ENCODE measurements at regions not wholly inside any gene's neighbourhood (a gene's known extent, or its start where the extent isn't known, plus 50 kb on each side); places are given as distances from the start of the nearest gene placed in this dataset.

- BruUV-seq (replicated peaks), result no TSS peak
- Histone ChIP-seq H3K79me2 (ENCODE audit: insufficient read depth, low read length) (no peaks in the 10 kb centered on the region), H3K4me3 (replicated peaks in 1 of 2; ENCODE audit: low read depth in 1 of 2, low read length in 2 of 2) (no peak overlapping the region), H4K20me1 (ENCODE audit: insufficient read depth) (0 out of 2 replicates have a peak, but pooled peaks cover 3% of the 10 kb centered on the region), H3K9me2 (ENCODE audit: insufficient read depth) (no peaks in the 10 kb centered on the region), H3K9ac (ENCODE audit: low read length) (no peak overlapping the region), H3K4me1 (ENCODE audit: control insufficient read depth in 1 of 2, insufficient read depth in 2 of 2, low read length in 2 of 2) (no peaks in the 10 kb centered on the region), H3K9me3 (ENCODE audit: control insufficient read depth in 1 of 2, insufficient read depth in 1 of 2, low read depth in 1 of 2, low read length in 2 of 2) (no peaks in the 10 kb centered on the region), H3K27ac (ENCODE audit: low read depth, low read length) (no peak overlapping the region), H2AFZ (ENCODE audit: low read depth, low read length, poor library complexity, severe bottlenecking) (no peak overlapping the region), H3K27me3 (ENCODE audit: insufficient read depth, low read length) (0 out of 2 replicates have a peak, but pooled peaks cover 2% of the 10 kb centered on the region), H3K36me3 (ENCODE audit: control insufficient read depth in 1 of 2, insufficient read depth in 2 of 2, low read length in 2 of 2) (no peaks in the 10 kb centered on the region), H3K4me2 (ENCODE audit: low read length) (no peak overlapping the region)
- no peak for DNase-seq (ENCODE audit: low read depth, low spot score)
- CTCF ChIA-PET, result no interaction called here
- intact Hi-C loops (cut with micrococcal nuclease), result no loop called here
- TF ChIP-seq FOSL1 (IDR thresholded peaks at IDR 0.05; ENCODE audit: low read depth) (no peak), POLR2A (IDR thresholded peaks at IDR 0.05; ENCODE audit: borderline replicate concordance, extremely low read depth, insufficient read depth, insufficient read length) (no peak), SRF (IDR thresholded peaks at IDR 0.05; ENCODE audit: low read depth) (no peak), SP1 (IDR thresholded peaks at IDR 0.05; ENCODE audit: low read depth) (no peak), ZNF274 (IDR thresholded peaks at IDR 0.05; ENCODE audit: low read depth, low read length) (no peak), REST (IDR thresholded peaks at IDR 0.05; ENCODE audit: low read depth) (no peak), ZFX (IDR thresholded peaks at IDR 0.05) (no peak), CTCF (IDR thresholded peaks at IDR 0.05 in 2 of 3, conservative IDR thresholded peaks at IDR 0.05 in 1 of 3; ENCODE audit: borderline replicate concordance in 1 of 3, insufficient read depth in 1 of 3, low read depth in 2 of 3, low read length in 2 of 3) (no peak), ELF1 (IDR thresholded peaks at IDR 0.05; ENCODE audit: borderline replicate concordance, low read depth) (no peak), POLR2AphosphoS5 (IDR thresholded peaks at IDR 0.05; ENCODE audit: low read depth, low read length) (no peak), CBX3 (IDR thresholded peaks at IDR 0.05; ENCODE audit: low read depth) (no peak), TCF7L2 (IDR thresholded peaks at IDR 0.05; ENCODE audit: borderline replicate concordance, extremely low read depth, insufficient read depth, insufficient read length) (no peak), ATF3 (IDR thresholded peaks at IDR 0.05) (no peak), YY1 (IDR thresholded peaks at IDR 0.05; ENCODE audit: extremely low read depth, insufficient replicate concordance, low read depth, low read length) (no peak), JUND (IDR thresholded peaks at IDR 0.05) (no peak), SIN3A (IDR thresholded peaks at IDR 0.05; ENCODE audit: low read depth) (no peak), CEBPB (IDR thresholded peaks at IDR 0.05; ENCODE audit: low read depth) (no peak), MAX (IDR thresholded peaks at IDR 0.05) (no peak), RAD21 (IDR thresholded peaks at IDR 0.05; ENCODE audit: low read depth) (no peak), EZH2 (IDR thresholded peaks at IDR 0.05) (no peak)
- ATAC-seq, result no peak
- RAD21 ChIA-PET (ENCODE audit: low non-redundant PET in 1 of 2, low total read pairs in 2 of 2, uncharacterized antibody in 2 of 2, unreplicated experiment in 2 of 2), result no interaction called here
- POLR2A ChIA-PET, result no interaction called here
These were observed 164.1 kb upstream of the SLCO3A1 start for GRCh38 chr15:91689377-91689776.

All from HCT116 (cell line).